OCI-M1 (cell line): ENCODE measurements at regions not wholly inside any gene's neighbourhood (a gene's known extent, or its start where the extent isn't known, plus 50 kb on each side); places are given as distances from the start of the nearest gene placed in this dataset.

Source experiments
- DNase-seq: peaks from one replicate; lab custom pipeline; 2025; lab: John Stamatoyannopoulos, UW

DNA sequence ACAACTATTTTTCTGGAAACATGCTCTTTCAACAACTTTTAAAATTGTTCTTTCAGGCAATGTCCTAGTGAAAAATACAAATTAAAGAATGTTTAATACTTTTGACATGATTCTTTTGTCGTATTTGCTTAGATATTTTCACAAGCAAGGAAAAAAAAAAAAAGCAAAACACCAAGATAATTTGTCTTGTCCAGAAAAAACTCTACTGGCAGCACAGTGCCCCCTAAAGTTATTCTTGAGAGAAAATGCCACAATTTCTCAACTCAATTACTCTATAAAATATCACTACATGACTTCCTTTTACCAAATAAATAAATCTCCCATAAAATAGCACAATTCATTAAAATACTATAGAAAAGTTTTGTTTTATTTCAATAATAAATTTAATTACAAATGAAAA is 652.5 kb upstream of the EPHA7 start:
- peak; percentile 55 for DNase-seq

GRCh38 chr6:94065707-94066337 is 646.5 kb upstream of the EPHA7 start:
- DNase-seq: no peak

- peak; percentile 31 for DNase-seq
These were observed 633.4 kb upstream of the EPHA7 start for GRCh38 chr6:94052749-94053148.

- no peak for DNase-seq
These were observed 631.2 kb upstream of the EPHA7 start for GRCh38 chr6:94050515-94050914.

- no peak for DNase-seq
These were observed 629.6 kb upstream of the EPHA7 start for GRCh38 chr6:94049001-94049400.

GRCh38 chr6:94045099-94045829 is 625.9 kb upstream of the EPHA7 start:
- peak; percentile 31 for DNase-seq

DNA sequence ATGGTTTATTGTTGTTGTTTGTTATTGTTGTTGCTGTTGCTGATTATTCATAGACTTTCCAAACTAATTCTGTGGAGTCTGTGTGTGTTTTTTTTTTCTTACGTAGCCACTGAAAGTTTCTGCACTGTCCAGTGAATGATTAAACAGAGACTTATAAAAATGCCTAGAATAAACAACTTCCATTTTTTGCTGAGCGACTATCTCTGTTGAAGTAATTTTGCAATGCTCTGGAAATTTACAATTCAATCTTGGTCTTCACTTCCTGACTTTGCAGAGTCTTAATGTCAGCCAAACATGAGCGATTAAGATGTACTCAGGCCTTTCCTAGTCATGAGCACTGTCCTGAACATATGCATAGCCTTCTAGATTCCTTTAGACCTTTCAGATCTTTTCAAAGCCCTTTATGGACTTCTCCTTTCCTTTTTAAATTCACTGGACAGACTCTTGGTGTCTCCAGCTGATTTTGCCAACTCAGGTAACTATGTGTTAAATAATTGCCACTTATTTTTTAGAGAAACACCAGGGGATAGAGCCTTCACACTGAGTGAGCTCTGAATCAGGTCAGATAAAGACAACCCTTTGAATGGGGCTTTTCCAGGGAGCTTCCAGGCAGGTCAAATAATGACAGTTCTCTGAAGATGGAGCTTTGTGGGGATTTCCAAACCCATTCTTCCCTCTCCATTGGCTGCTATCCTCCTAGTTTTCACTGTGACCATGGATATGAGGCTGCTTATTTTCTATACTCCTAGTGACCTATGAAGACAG is 622.8 kb upstream of the EPHA7 start:
- no peak for DNase-seq

DNA sequence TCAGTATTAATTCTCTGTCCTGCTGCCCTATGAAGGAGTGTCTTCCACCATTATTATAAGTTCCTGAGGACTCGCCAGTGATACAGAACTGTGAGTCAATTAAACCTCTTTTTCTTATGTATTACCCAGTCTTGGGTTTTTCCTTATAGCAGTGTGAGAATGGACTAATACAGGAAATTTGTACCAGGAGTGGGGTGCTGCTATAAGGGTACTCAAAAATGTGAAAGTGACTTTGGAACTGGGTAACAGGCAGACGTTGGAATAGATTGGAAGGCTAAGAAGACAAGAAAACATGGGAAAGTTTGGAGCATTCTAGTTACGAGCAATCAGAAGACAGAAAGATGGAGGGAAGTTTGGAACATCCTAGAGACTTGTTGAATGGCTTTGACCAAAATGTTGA is 616.7 kb upstream of the EPHA7 start:
- DNase-seq: no peak

GRCh38 chr6:94027374-94027773 is 608.0 kb upstream of the EPHA7 start:
- no peak for DNase-seq

DNA sequence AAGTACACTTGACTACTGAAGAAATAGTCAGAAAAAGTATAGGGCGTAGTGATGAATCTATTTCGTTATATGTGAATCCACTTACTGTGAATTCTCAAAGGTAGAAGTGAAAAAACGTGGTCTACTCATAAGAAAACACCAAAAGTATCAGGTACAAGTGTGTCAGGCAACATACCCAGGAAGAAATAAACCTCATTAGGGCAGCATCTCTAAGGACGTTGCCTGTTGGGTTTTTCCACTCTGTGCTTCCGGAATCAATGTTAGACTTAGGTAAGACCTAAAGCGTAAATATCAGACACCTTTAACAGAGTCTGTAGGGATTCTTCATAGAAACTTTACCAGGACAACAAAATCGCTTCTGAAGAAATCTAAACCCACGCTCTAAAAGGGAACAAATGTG is 607.2 kb upstream of the EPHA7 start:
- no peak for DNase-seq

DNA sequence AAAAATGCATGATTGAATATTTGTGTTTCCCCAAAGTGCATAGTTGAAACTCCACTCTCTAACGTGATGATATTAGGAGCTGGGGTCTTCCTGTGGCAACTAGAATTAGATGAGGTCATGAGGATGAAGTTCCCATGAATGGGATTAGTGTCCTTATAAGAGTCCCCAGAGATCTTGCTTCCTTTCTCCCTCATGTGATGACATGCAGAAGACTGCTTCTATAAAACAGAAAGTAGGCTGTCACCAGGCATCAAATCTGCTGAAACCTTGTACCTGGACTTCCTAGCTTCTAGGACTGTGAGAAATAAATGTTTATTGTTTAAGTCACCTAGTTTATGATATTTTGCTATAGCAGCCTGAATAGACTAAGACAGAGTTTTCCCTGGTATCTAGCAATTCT is 586.5 kb upstream of the EPHA7 start:
- peak; percentile 24 for DNase-seq

- peak; percentile 18 for DNase-seq
These were observed 573.6 kb upstream of the EPHA7 start for GRCh38 chr6:93992976-93993375.

DNA sequence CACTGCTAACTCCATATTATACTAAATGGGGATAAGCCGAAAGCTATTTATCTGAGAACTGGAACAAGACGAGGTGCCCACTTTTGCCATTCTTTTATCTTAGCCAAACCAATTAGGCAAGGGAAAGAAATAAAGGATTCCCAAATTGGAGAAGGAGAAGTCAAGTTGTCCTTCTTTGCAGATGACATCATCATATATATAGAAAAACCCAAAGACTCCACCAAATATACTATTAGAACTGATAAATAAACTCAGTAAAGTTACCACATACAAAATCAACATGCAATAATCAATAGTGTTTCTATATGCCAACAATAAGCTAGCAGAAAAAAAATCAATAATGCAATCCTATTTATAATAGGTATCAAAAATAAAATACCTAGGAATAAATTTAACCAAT is 570.3 kb upstream of the EPHA7 start:
- no peak for DNase-seq

DNA sequence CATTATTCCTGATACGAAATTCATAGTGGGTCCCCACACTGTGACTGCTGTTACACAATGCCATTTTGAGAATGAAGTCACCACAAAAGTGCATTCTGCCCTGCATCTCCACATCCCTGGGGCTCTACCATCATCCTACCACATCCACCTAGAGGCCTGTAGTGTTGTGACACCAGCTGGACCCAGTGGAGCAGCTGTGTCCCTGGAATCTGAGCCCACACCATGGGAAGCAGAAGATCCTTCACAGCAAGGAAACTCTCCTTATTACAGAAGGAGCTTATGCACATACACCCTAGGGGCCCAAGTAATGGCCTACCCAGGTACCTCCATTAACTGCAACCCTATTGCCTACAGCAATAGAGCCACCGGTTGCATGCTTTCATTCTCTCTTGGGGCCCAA is 566.6 kb upstream of the EPHA7 start:
- DNase-seq: no peak

GRCh38 chr6:93975159-93975558 is 555.8 kb upstream of the EPHA7 start:
- no peak for DNase-seq

DNA sequence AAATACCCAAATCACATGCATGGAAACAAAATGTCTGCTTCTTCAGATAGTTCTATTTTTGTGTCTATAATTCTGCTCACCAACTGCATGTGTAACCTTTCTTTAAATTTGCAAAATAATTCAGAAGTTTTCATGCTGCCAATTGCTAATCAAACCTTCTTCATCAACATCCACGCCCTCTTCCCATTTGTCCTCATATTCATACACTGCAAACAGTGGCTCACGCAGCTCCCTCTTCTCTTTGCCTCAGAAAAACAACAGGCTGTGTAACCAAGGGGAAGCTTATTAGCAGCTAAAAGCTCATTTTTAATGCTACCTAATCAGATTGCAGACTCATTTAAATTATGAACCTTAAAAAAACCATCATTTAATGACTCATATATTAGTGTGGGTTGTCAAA is 555.0 kb upstream of the EPHA7 start:
- no peak for DNase-seq

GRCh38 chr6:93972791-93973190 is 553.4 kb upstream of the EPHA7 start:
- no peak for DNase-seq

DNA sequence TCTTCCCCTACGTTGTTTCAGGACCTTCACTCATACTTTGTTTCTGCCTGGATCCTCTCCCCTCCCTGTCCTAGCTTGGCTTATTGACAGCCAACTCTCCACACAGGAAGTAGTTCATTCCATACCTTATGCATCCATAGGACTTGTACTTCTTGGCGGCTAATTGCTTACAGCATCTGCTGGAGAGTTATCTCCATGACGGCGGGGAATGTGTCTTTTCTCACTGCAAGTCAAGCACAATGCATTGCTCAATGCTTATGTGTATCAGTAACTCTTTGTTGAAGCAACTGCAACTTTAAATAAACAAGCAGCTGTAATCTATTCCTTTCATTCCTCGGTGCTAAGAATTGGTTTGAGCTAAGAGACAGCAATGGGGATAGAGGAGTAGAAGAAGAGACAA is 551.3 kb upstream of the EPHA7 start:
- DNase-seq: no peak

DNA sequence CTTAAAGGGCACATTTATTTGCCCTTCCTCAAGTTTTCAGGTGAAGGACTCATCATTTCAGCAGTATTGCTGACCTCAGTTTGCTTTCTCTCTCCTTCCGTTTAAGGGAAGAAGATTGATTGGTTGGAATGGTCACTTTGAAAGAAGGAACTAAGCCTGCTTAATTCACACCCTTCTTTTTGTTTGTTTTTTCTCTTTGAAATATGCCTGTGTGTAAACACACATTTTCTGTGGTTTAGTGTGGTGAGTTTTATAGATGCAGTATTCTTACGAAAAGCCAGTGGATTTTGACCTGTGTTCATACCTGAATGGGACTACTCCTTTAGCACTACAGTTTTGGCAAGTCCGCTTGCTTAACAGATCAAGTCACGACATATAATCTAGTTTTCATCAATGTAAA is 548.8 kb upstream of the EPHA7 start:
- no peak for DNase-seq

- no peak for DNase-seq
These were observed 545.6 kb upstream of the EPHA7 start for GRCh38 chr6:93964926-93965325.

DNA sequence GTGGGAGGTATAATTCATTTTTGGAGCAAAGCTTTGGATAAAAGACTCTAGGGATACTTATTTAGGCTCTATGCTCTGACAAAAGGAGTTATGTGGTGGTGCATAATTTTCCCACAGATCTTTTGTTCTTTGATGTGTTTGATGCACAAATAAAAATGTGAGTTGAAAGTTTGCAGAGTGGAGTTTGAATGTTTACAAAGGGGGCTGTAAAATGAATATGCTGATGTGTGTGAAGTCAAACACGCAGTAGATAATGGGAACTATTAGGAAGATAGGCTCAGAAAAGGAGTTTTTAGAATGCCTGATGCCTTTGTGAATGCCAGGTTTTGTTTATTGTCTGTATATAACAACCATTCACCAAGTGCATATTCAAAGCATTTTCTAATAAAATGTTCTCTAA is 545.0 kb upstream of the EPHA7 start:
- DNase-seq: no peak

GRCh38 chr6:93962566-93962965 is 543.2 kb upstream of the EPHA7 start:
- peak; percentile 40 for DNase-seq

DNA sequence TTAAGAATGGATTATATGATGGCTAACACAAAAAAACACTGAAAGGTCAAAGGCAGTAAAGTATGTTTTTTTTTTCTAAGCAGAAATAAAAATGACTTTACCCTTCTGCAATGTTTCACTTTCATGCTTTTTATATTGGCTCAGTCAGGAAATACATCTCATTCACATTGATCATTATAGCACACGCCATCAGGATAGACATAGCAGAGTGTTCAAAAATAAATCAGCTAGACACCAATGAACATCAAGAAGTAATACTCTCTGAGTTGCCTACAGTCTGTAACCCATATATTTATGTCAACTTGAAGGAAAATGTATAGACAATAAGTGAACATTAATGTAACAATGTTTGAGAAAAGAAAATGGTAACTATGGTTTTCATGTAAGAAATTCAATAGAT is 535.2 kb upstream of the EPHA7 start:
- no peak for DNase-seq
